ENCODE measurements at regions not wholly inside any gene's neighbourhood (a gene's known extent, or its start where the extent isn't known, plus 50 kb on each side); places are given as distances from the start of the nearest gene placed in this dataset.

GRCh38 chr7:16933296-16934279 lies 51.8 kb upstream of the AGR3 start:
- TF ChIP-seq CTCF (IDR thresholded peaks at IDR 0.05; ENCODE audit: insufficient read depth in 1 of 2, low read depth in 1 of 2, low read length in 1 of 2, severe bottlenecking in 1 of 2, unreplicated experiment in 1 of 2): no peak
- H3K36me3 Mint-ChIP-seq (ENCODE audit: insufficient read depth, unreplicated experiment): no peaks in the 10 kb centered on the region
- POLR2A ChIA-PET: no interaction called here

GRCh38 chr7:16934722-16935340 lies 53.0 kb upstream of the AGR3 start:
- Mint-ChIP-seq H3K36me3 (ENCODE audit: insufficient read depth, unreplicated experiment) (no peaks in the 10 kb centered on the region), H3K27me3 (ENCODE audit: insufficient read depth, unreplicated experiment) (no peaks in the 10 kb centered on the region), H3K4me1 (ENCODE audit: low read depth, unreplicated experiment) (peaks cover 9% of the 10 kb centered on the region), H3K9me3 (ENCODE audit: unreplicated experiment) (no peaks in the 10 kb centered on the region), H3K27ac (ENCODE audit: unreplicated experiment) (no peak overlapping the region), H3K4me3 (ENCODE audit: unreplicated experiment) (no peak overlapping the region)
- Histone ChIP-seq H3K4me3 (ENCODE audit: low read depth, low read length) (no peak overlapping the region), H3K27me3 (replicated peaks; ENCODE audit: control insufficient read depth, insufficient read depth, low read length) (no peaks in the 10 kb centered on the region), H3K9me3 (no peaks in the 10 kb centered on the region; the same call in 1 of the 2 replicates), H3K4me1 (peaks cover 5% of the 10 kb centered on the region; the same call in 1 of the 2 replicates), H3K36me3 (ENCODE audit: control insufficient read depth, insufficient read depth, low read length) (no peaks in the 10 kb centered on the region)
- ChIA-PET CTCF (no interaction called here), POLR2A (no interaction called here)
- BruUV-seq (replicated peaks): no TSS peak
- no peak for DNase-seq
- TF ChIP-seq CTCF (IDR thresholded peaks at IDR 0.05; ENCODE audit: insufficient read depth in 1 of 2, low read depth in 1 of 2, low read length in 1 of 2, severe bottlenecking in 1 of 2, unreplicated experiment in 1 of 2): no peak
- intact Hi-C loops (cut with micrococcal nuclease; ENCODE audit: unreplicated experiment): no loop called here

More at GRCh38 chr7:16933296-16934279, 51.8 kb upstream of the AGR3 start:
- no peaks in the 10 kb centered on the region for H3K9me3 Mint-ChIP-seq (ENCODE audit: unreplicated experiment)
- no peak overlapping the region for H3K4me3 Mint-ChIP-seq (ENCODE audit: unreplicated experiment)
- no peaks in the 10 kb centered on the region for H3K4me1 ChIP-seq
- no peaks in the 10 kb centered on the region for H3K36me3 ChIP-seq (ENCODE audit: control insufficient read depth, insufficient read depth, low read length)
- H3K27ac Mint-ChIP-seq (ENCODE audit: unreplicated experiment): no peak overlapping the region
- peaks cover 5% of the 10 kb centered on the region; the same call in 1 of the 2 replicates for H3K9me3 ChIP-seq
- no peaks in the 10 kb centered on the region for H3K27me3 ChIP-seq (replicated peaks; ENCODE audit: control insufficient read depth, insufficient read depth, low read length)
- CTCF ChIA-PET: no interaction called here
- intact Hi-C loops (cut with micrococcal nuclease; ENCODE audit: unreplicated experiment): no loop called here
- no peak overlapping the region for H3K4me3 ChIP-seq (ENCODE audit: low read depth, low read length)
- no peak for DNase-seq
- H3K4me1 Mint-ChIP-seq (ENCODE audit: low read depth, unreplicated experiment): no peaks in the 10 kb centered on the region
- BruUV-seq (replicated peaks): no TSS peak
- no peaks in the 10 kb centered on the region for H3K27me3 Mint-ChIP-seq (ENCODE audit: insufficient read depth, unreplicated experiment)

- Mint-ChIP-seq H3K4me1 (ENCODE audit: low read depth, unreplicated experiment) (peaks cover 14% of the 10 kb centered on the region), H3K36me3 (ENCODE audit: insufficient read depth, unreplicated experiment) (no peaks in the 10 kb centered on the region), H3K4me3 (ENCODE audit: unreplicated experiment) (no peak overlapping the region), H3K27me3 (ENCODE audit: insufficient read depth, unreplicated experiment) (no peaks in the 10 kb centered on the region), H3K9me3 (ENCODE audit: unreplicated experiment) (no peaks in the 10 kb centered on the region), H3K27ac (ENCODE audit: unreplicated experiment) (no peak overlapping the region)
- ChIA-PET CTCF (no interaction called here), POLR2A (no interaction called here)
- no peak for DNase-seq
- Histone ChIP-seq H3K27me3 (replicated peaks; ENCODE audit: control insufficient read depth, insufficient read depth, low read length) (no peaks in the 10 kb centered on the region), H3K4me1 (peaks cover 5% of the 10 kb centered on the region; the same call in 1 of the 2 replicates), H3K4me3 (ENCODE audit: low read depth, low read length) (no peak overlapping the region), H3K9me3 (no peaks in the 10 kb centered on the region; the same call in 1 of the 2 replicates), H3K36me3 (ENCODE audit: control insufficient read depth, insufficient read depth, low read length) (no peaks in the 10 kb centered on the region)
- no peak for TF ChIP-seq CTCF (IDR thresholded peaks at IDR 0.05; ENCODE audit: insufficient read depth in 1 of 2, low read depth in 1 of 2, low read length in 1 of 2, severe bottlenecking in 1 of 2, unreplicated experiment in 1 of 2)
- no TSS peak for BruUV-seq (replicated peaks)
- intact Hi-C loops (cut with micrococcal nuclease; ENCODE audit: unreplicated experiment): no loop called here
Observed at GRCh38 chr7:16935341-16935735, 53.6 kb upstream of the AGR3 start.
